Right ventricle myocardium superior (tissue), 1 donor: ENCODE measurements at regions not wholly inside any gene's neighbourhood (a gene's known extent, or its start where the extent isn't known, plus 50 kb on each side); places are given as distances from the start of the nearest gene placed in this dataset.
A peak's percentile ranks its signal among the peaks of the same experiment; 100 is the strongest.

Experiments used
- ATAC-seq: fragments of 200-7000 bp; cut with Tn5 transposase; one replicate; pipeline ENCODE4 v1.9.1; 2020; ENCODE audit warnings: mild to moderate bottlenecking; ENCODE audit not compliant: poor library complexity
- DNase-seq: peaks from one replicate; pipeline ENCODE4 v3.0.0-alpha.2; 2020
- intact Hi-C: fragments of 100-400 bp; cut with DNase I; formaldehyde crosslinking; loops from one replicate; pipeline ENCODE4 v1.11.2; 2022
- donor health status: DM: no; HTN: yes; CAD: no; lungs with severe emphysema.

GRCh38 chr15:61687124-61687523 is 373.1 kb downstream of the VPS13C start:
- no peak for DNase-seq
- peak; percentile 39 for ATAC-seq
- intact Hi-C loops: no loop called here

DNA sequence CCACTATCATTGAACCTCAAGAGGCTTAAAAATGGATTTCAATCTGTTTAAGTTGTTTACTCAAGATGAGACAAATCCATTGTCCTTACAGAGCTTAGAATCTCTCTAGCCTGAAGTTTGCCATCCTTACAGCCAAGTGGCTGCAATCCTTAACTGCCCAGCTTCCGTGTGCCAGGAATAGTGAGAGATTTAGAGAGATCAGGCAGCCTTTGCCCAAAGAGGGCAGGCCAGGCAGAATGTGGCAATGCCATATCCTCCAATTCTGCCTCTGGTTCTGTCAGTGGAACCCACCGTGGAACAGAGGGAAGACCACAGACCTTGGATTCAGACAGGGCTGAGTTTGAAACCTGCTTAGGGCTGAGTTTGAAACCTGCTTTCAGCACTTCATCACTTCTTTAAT is 374.3 kb downstream of the VPS13C start:
- intact Hi-C loops: no loop called here
- no peak for ATAC-seq
- DNase-seq: no peak

DNA sequence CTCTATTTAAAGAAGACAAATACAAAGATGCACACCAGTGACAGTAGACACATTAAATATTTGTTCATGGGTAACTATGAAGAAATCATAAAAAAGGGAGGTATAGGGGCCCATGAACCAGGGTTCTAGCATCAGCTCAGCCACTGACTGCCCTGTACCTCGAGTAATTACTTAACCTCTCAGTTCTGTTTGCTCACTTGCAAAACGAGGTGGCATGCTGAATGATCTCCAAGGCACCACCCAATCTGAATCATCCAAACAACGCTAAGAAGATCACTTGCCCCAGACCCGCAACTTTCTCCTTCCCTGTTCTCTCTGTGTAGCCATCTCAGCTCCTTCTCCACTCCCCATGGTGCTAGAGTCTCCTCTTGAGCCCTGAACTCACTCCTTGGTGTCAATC is 374.7 kb downstream of the VPS13C start:
- intact Hi-C loops: no loop called here
- DNase-seq (no peak), ATAC-seq (no peak)

GRCh38 chr15:61684749-61685467 is 375.3 kb downstream of the VPS13C start:
- DNase-seq: no peak
- intact Hi-C loops: no loop called here
- no peak for ATAC-seq

DNA sequence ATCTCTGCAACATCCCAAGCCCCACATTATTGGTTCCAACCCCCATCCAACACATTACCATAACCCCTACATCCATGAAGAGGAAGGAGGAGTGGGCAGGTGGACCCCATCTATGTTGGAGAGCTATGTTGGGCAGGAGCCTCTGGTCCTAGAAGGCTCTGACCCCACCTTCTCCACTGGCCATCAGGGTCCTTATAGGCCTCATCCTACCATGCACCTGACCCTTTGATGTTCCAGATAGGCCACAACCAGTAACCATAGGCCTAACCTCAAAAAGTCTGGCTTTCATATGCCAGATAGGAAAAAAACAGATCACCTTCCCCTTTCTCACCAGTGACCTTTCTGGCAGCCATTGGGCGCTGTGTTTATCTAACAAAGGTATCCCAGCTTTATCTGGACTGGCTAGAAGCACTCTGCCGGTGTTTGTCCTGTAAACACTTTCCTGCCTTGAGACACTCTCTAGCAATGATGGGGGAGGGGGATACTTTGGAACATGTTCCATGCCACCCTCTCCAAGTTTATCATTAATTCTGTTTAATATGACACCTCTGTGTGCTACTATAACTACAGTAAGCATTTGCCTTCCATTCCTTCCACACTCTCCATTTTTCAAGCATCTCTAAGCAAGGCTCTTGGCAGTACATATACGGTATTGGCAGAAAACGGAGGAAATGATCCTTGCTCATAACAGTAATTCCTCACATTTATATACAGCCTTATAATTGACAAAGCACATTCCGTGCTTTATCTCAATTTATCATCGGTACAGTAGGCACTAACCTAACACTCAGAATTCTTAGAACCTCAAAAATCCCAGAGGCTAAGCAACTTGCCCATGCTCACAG is 377.1 kb downstream of the VPS13C start:
- ATAC-seq (no peak), DNase-seq (no peak)
- intact Hi-C loops: no loop called here

GRCh38 chr15:61681676-61682075 is 378.6 kb downstream of the VPS13C start:
- intact Hi-C loops: no loop called here
- no peak for ATAC-seq
- no peak for DNase-seq

DNA sequence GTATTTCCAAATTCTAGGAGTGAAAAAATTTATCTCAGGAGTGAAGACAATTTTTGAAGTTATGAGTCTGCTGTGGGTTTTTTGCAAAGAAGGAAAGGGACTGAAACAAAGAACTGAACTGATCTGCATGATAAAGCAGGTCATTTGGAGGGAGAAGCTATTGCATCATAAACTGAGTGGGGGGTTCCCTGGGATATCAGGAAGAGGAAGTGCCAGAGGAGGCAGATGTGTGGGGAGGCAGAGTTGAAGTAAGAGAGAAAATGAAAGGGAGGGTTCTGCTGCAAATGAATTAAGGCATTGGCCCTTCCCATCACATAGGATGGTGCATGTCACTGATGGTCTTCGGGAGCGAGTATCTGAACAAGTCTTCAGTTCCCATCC is 379.2 kb downstream of the VPS13C start:
- ATAC-seq: no peak
- intact Hi-C loops: no loop called here
- DNase-seq: no peak

DNA sequence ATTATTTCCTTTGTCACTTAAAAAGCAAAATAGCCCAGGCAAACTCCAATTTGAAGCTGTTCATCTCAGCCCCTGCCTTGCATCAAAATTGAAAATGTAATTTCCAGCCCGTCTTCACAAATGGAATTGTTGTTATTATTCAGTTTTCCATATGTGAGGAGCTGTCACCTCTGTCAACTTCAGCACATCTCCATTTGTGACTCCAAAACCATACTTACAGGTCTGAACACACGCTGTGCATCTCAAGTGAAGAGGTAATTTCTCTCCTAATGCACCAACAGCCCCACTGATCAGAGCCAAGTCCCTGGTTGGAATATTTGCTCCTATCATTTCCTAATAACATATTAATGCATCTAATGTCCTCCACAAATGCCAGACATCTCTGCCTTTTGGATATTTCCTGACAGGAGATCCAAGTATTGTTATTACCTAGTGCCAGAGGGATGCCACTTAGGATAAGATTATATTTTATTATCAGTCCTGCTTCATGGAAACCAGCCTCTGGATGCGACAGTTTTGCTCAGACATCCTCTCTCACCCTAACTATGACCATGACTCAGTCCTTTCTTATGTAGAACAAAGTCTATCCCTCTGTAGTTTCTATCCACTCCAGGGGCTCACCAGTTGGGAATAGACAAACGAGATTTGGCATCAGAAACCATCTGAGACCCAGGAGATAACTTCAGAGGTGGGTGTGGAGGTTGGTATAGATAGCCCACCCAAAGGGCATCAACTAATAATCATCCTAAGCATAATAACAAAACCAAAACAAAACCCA is 379.8 kb downstream of the VPS13C start:
- intact Hi-C loops: no loop called here
- DNase-seq (no peak), ATAC-seq (no peak)

GRCh38 chr15:61671736-61672135 is 388.5 kb downstream of the VPS13C start:
- no peak for DNase-seq
- peak; percentile 77 for ATAC-seq
- intact Hi-C loops: no loop called here

DNA sequence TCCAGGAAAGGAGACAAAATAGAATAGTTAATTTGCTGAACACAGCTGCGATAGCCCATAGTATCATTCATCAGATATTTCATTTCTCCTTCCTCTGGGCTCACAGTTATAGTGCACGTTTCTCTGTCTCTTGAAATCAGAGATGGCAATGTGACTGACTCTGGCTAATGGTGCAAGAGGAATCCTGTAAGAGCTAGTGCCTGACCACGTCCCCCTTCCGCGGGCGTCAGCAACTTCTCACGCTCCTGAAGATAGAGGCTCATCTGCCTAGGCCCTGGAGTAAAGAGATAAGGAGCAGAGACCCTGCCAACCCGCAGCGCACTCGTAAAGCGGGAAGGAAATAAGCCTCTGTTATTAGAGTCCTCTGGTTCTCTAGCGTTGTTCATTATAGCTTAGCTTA is 391.8 kb downstream of the VPS13C start:
- peak; percentile 43 for DNase-seq
- intact Hi-C loops: no loop called here

GRCh38 chr15:61661791-61662190 is 398.5 kb downstream of the VPS13C start:
- intact Hi-C loops: no loop called here
- no peak for DNase-seq
- ATAC-seq: peak; percentile 69

More for the DNA sequence above, 391.8 kb downstream of the VPS13C start:
- ATAC-seq: peak; percentile 18

GRCh38 chr15:61660579-61660978 is 399.7 kb downstream of the VPS13C start:
- ATAC-seq (no peak), DNase-seq (no peak)
- intact Hi-C loops: no loop called here

- no peak for DNase-seq
- ATAC-seq: no peak
- intact Hi-C loops: no loop called here
These were observed 400.6 kb downstream of the VPS13C start for GRCh38 chr15:61659566-61660190.

DNA sequence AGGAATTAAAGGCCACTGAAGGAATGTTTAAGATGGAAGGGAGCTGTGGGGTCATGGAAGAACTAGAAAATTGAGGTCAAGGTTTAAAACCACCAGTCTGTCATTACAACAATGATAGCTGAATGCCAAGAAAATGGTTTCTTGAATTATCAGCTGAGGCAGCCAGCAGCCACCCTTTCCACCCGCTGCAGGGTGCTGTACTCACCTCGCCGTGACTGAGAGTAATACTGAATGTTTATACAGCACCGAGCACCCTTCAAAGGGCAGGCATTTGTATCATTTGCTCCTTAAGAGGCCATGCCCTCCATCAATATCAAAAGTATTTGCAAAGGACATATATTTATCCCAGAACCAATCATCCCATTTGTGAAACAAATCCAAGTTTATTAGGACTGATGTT is 402.8 kb downstream of the VPS13C start:
- no peak for ATAC-seq
- DNase-seq: no peak
- intact Hi-C loops: no loop called here

- DNase-seq: no peak
- no peak for ATAC-seq
- intact Hi-C loops: no loop called here
These were observed 403.9 kb downstream of the VPS13C start for GRCh38 chr15:61656391-61656790.

DNA sequence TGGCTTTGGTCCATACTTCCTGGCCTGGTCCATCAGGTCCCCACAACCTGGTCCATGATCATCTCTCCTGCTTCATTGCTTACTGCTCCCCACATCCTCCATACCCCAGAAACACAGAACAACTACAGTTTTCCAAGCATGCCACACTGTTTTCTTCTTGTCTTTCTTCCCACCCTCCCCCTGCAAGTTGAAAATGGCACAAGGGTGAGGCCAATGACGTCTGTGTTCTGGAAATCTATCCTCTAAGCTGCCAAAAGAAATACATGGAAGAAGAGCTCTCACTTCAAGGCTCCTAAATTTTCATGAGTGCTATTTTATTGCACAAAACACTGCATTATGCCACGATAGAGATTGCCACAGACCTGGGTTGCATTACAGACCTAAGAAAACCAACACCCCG is 404.4 kb downstream of the VPS13C start:
- intact Hi-C loops: no loop called here
- DNase-seq (no peak), ATAC-seq (peak; percentile 36)

GRCh38 chr15:61654918-61655317 is 405.3 kb downstream of the VPS13C start:
- intact Hi-C loops: no loop called here
- DNase-seq (peak; percentile 45), ATAC-seq (peak; percentile 75)

DNA sequence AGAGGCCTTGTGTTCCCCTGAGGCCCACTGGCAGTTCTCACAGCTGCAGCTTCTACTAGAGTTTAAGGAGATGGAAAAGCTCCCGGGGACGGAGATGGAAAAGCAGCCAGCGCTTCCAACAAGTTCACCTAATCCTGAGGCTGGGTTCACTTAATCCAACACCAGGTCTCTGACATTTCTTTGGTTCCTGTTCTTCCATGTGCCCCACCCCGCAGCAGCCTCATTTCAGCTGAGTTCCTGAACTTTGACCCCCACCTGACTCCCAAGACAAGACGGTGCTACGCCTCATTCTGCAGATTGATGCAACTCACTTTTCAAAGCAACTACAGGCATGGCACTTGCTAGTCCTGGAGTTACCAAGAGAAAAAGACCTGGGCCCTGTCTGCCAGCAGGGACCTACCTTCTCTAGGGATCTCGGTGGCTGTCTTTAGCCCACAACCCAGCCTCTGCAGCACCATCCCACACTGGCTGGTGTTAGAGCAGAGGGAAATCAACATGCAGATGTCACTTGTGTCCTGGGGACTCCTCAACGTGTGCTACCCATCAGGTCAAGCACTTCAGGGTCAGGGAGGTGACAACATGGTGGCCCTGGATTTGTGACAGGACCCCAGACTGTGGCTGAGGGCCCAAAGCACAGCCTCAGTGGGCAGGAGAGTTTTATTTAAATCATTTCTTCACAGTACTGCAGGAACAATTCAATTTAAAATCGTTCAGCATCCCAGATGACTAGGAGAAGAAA is 406.1 kb downstream of the VPS13C start:
- DNase-seq (no peak), ATAC-seq (no peak)
- intact Hi-C loops: no loop called here
